Psoas muscle (tissue), 7 donors: ENCODE measurements at regions not wholly inside any gene's neighbourhood (a gene's known extent, or its start where the extent isn't known, plus 50 kb on each side); places are given as distances from the start of the nearest gene placed in this dataset.

Source experiments
- ATAC-seq, 4 donors: fragments of 200-7000 bp; cut with Tn5 transposase; one replicate each; pipeline ENCODE4 v1.9.1; 2020; ENCODE audit warnings: moderate library complexity in 3 of 4, mild to moderate bottlenecking in 2 of 4
- DNase-seq, 2 donors: peaks; one replicate each; pipeline ENCODE4 v3.0.0-alpha.2; 2020
- H3K27ac ChIP-seq: fragments of 200-600 bp; one replicate; pipeline ENCODE4 v1.8.0; 2022
- H3K27me3 ChIP-seq, 3 donors: fragments of 200-600 bp in 1 of 3; one replicate each; pipeline versions ENCODE4 v1.6.1 to v1.8.0; 2013 to 2022; ENCODE audit warnings: low read length in 2 of 3, mild to moderate bottlenecking in 2 of 3, moderate library complexity in 1 of 3; ENCODE audit not compliant: insufficient read depth in 3 of 3
- H3K36me3 ChIP-seq, 2 donors: fragments of 200-600 bp in 1 of 2; one replicate each; pipeline versions ENCODE4 v1.6.1 to v1.8.0; 2013 to 2022; ENCODE audit warnings: low read depth in 1 of 2, mild to moderate bottlenecking in 1 of 2, moderate library complexity in 1 of 2; ENCODE audit not compliant: insufficient read depth in 1 of 2
- H3K4me1 ChIP-seq: fragments of 200-600 bp; one replicate; pipeline ENCODE4 v1.8.0; 2022
- H3K4me3 ChIP-seq: fragments of 200-600 bp; one replicate; pipeline ENCODE4 v1.8.0; 2022; ENCODE audit warnings: mild to moderate bottlenecking
- H3K9me3 ChIP-seq: fragments of 200-600 bp; one replicate; pipeline ENCODE4 v1.8.0; 2022
- CTCF ChIP-seq: fragments of 200-600 bp; IDR thresholded peaks from one replicate; pipeline ENCODE4 v1.8.0; 2022; ENCODE audit warnings: antibody characterized with exemption
- WGBS, 3 donors: extraction: QIAGEN DNeasy Blood & Tissue Kit; methylation state at CpG; one replicate each; pipeline versions ENCODE4 v1.1.6 to v1.1.7; 2013; 5-methylcytosine and 5-hydroxymethylcytosine counted together
- intact Hi-C, 2 donors: fragments of 100-400 bp; cut with DNase I; formaldehyde crosslinking; loops; one replicate each; pipeline versions ENCODE4 v1.11.0 to v1.14.2; 2022
- donor health status: healthy with polysubstance abuse.
- donor health status: DM: no; HTN: no; CAD: no; lungs with moderate emphysema.
- donor health status: Bipolar disorder and iron deficiency.
- donor health status: healthy.
- donor health status: DM: yes; HTN: yes; CAD: no.
- donor health status: DM: no; HTN: no; CAD: no.
- donor health status: DM: yes; HTN: yes; CAD: no.

DNA sequence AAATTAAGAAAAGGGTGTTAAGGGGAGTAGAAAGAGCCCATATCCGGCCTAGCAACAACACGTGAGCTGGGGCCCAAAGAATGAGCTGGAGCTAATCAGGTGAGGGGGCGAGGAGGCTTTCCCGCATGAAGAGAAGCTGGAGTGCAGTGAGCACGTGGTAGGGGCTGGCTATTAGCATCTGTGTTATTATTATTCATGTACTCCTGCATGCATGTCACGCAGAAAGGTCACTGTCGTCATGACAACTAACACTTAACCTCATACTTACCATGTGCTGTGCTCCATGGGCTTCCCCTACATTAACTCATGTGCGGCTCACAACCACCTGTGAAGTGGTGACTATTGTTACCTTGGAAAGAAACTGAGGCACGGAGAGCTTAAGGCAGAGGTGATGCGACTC, 227.6 kb upstream of the UBL3 start:
- no peak overlapping the region for H3K4me3 ChIP-seq
- no peak for TF ChIP-seq CTCF
- intact Hi-C loops: no loop called here
- no peaks in the 10 kb centered on the region for H3K27me3 ChIP-seq
- DNase-seq (no peak), ATAC-seq (no peak)
- no peaks in the 10 kb centered on the region for H3K4me1 ChIP-seq
- no peaks in the 10 kb centered on the region for H3K9me3 ChIP-seq
- 84 to 87% (median 85%) methylated on average over 10 of the region's 10 CpGs for WGBS, 3 donors
- no peaks in the 10 kb centered on the region for H3K36me3 ChIP-seq
- H3K27ac ChIP-seq: no peak overlapping the region

DNA sequence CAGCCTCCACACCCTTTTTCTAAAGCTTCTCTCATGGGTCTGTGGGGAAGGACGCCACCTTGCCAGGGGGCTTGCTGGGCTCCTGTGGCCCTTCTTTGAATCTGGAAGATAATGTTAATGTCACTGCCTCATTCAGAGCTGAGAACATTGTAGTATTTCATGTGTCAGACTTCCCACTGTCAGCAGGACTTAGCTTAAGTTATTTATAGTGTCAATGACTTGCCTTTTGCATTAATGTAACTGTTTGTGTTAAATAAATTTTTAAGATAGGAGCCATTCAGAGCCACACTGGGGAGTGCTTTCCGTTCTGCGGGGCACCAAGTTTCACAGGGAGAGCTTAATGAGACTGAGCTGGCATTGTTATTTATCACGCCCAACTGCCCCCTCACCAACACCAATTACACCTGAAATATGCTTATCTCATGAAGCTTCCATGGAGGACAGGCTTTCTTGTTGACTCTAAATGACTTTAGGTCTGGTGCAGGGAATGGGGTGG, 226.9 kb upstream of the UBL3 start:
- ATAC-seq: no peak
- no peaks in the 10 kb centered on the region for H3K36me3 ChIP-seq
- H3K27me3 ChIP-seq: no peaks in the 10 kb centered on the region
- intact Hi-C loops: no loop called here
- H3K27ac ChIP-seq: no peak overlapping the region
- H3K4me1 ChIP-seq: no peaks in the 10 kb centered on the region
- no peak overlapping the region for H3K4me3 ChIP-seq
- TF ChIP-seq CTCF: no peak
- 87 to 92% (median 91%) methylated on average over 4 of the region's 4 CpGs for WGBS, 3 donors
- DNase-seq: no peak
- no peaks in the 10 kb centered on the region for H3K9me3 ChIP-seq

GRCh38 chr13:30074955-30075614, 224.7 kb upstream of the UBL3 start:
- Histone ChIP-seq H3K27ac (no peak overlapping the region), H3K4me3 (no peak overlapping the region), H3K9me3 (no peaks in the 10 kb centered on the region), H3K4me1 (no peaks in the 10 kb centered on the region), H3K27me3 (no peaks in the 10 kb centered on the region), H3K36me3 (no peaks in the 10 kb centered on the region)
- no peak for DNase-seq
- no peak for ATAC-seq
- 66 to 73% (median 67%) methylated on average over 10 of the region's 10 CpGs for WGBS, 3 donors
- no peak for TF ChIP-seq CTCF
- intact Hi-C loops: no loop called here

GRCh38 chr13:30074431-30074830, 224.0 kb upstream of the UBL3 start:
- TF ChIP-seq CTCF: no peak
- WGBS, 3 donors: 50 to 65% (median 51%) methylated on average over 3 of the region's 3 CpGs
- Histone ChIP-seq H3K27me3 (no peaks in the 10 kb centered on the region), H3K9me3 (no peaks in the 10 kb centered on the region), H3K4me3 (no peak overlapping the region), H3K4me1 (no peaks in the 10 kb centered on the region), H3K27ac (no peak overlapping the region), H3K36me3 (no peaks in the 10 kb centered on the region)
- DNase-seq (no peak), ATAC-seq (no peak)
- intact Hi-C loops: no loop called here

- intact Hi-C loops: no loop called here
- Histone ChIP-seq H3K9me3 (no peaks in the 10 kb centered on the region), H3K36me3 (no peaks in the 10 kb centered on the region), H3K4me1 (no peaks in the 10 kb centered on the region), H3K4me3 (no peak overlapping the region), H3K27ac (no peak overlapping the region), H3K27me3 (no peaks in the 10 kb centered on the region)
- whole genome bisulfite sequencing, 3 donors: 86 to 92% (median 89%) methylated on average over 2 of the region's 2 CpGs
- ATAC-seq: no peak
- no peak for TF ChIP-seq CTCF
- no peak for DNase-seq
These were observed 222.4 kb upstream of the UBL3 start for GRCh38 chr13:30072818-30073186.
